ENCODE measurements at regions not wholly inside any gene's neighbourhood (a gene's known extent, or its start where the extent isn't known, plus 50 kb on each side); places are given as distances from the start of the nearest gene placed in this dataset.

- TF ChIP-seq CTCF (IDR thresholded peaks at IDR 0.05) (no peak), EZH2 (IDR thresholded peaks at IDR 0.05; ENCODE audit: borderline replicate concordance, insufficient read depth, low read depth, low read length, poor library complexity, severe bottlenecking) (no peak)
Measured at GRCh38 chr3:94500146-94500545, 437.3 kb downstream of the NSUN3 start.

Data from B cell (primary cell).